ENCODE measurements at regions not wholly inside any gene's neighbourhood (a gene's known extent, or its start where the extent isn't known, plus 50 kb on each side); places are given as distances from the start of the nearest gene placed in this dataset.

- DNase-seq, result no peak
These were observed 273.6 kb downstream of the SRBD1 start for GRCh38 chr2:45337481-45337880.

GRCh38 chr2:45334205-45334604, 276.9 kb downstream of the SRBD1 start:
- DNase-seq, result no peak

- DNase-seq, result no peak
These were observed 278.5 kb downstream of the SRBD1 start for GRCh38 chr2:45332567-45332966.

- no peak for DNase-seq
These were observed 279.0 kb downstream of the SRBD1 start for GRCh38 chr2:45332094-45332493.

- DNase-seq, result no peak
These were observed 279.7 kb downstream of the SRBD1 start for GRCh38 chr2:45331410-45331786.

GRCh38 chr2:45330637-45331409, 280.2 kb downstream of the SRBD1 start:
- DNase-seq, result peak; percentile 49

GRCh38 chr2:45330108-45330507, 281.0 kb downstream of the SRBD1 start:
- peak; percentile 61 for DNase-seq

- peak; percentile 78 for DNase-seq
These were observed 281.9 kb downstream of the SRBD1 start for GRCh38 chr2:45329045-45329677.

- DNase-seq, result no peak
These were observed 282.7 kb downstream of the SRBD1 start for GRCh38 chr2:45328264-45328870.

GRCh38 chr2:45323344-45323743, 287.7 kb downstream of the SRBD1 start:
- DNase-seq, result no peak

- no peak for DNase-seq
These were observed 290.1 kb downstream of the SRBD1 start for GRCh38 chr2:45320956-45321355.

GRCh38 chr2:45319683-45320455, 291.2 kb downstream of the SRBD1 start:
- no peak for DNase-seq

GRCh38 chr2:45318686-45319085, 292.4 kb downstream of the SRBD1 start:
- DNase-seq, result no peak

- no peak for DNase-seq
These were observed 294.3 kb downstream of the SRBD1 start for GRCh38 chr2:45316576-45317338.

- no peak for DNase-seq
These were observed 295.2 kb downstream of the SRBD1 start for GRCh38 chr2:45315861-45316260.

- no peak for DNase-seq
These were observed 298.8 kb downstream of the SRBD1 start for GRCh38 chr2:45312275-45312674.

- no peak for DNase-seq
These were observed 299.5 kb downstream of the SRBD1 start for GRCh38 chr2:45311559-45311958.

GRCh38 chr2:45307147-45307546, 297.9 kb upstream of the SIX2 start:
- DNase-seq, result no peak

- DNase-seq, result no peak
These were observed 296.3 kb upstream of the SIX2 start for GRCh38 chr2:45305599-45305998.

GRCh38 chr2:45303417-45304202, 294.4 kb upstream of the SIX2 start:
- DNase-seq, result no peak

All from SHP77 treated with DMSO at 0.1 percent for 48 hours (cell line).